ENCODE measurements at regions not wholly inside any gene's neighbourhood (a gene's known extent, or its start where the extent isn't known, plus 50 kb on each side); places are given as distances from the start of the nearest gene placed in this dataset.

GRCh38 chr7:69367780-69368179 lies 230.5 kb upstream of the AUTS2 start:
- Histone ChIP-seq H3K27ac (ENCODE audit: low read length) (no peak overlapping the region), H2AFZ (ENCODE audit: low read depth, low read length) (no peak overlapping the region), H3K9ac (ENCODE audit: low read depth, low read length) (no peak overlapping the region), H4K20me1 (ENCODE audit: insufficient read depth, low read length) (no peaks in the 10 kb centered on the region), H3K36me3 (ENCODE audit: insufficient read depth, low read length) (no peaks in the 10 kb centered on the region), H3K79me2 (ENCODE audit: insufficient read depth, low read length) (no peaks in the 10 kb centered on the region), H3K4me2 (ENCODE audit: insufficient read depth, low read length) (no peak overlapping the region), H3K27me3 (ENCODE audit: insufficient read depth, low read length, poor library complexity) (no peaks in the 10 kb centered on the region), H3K4me1 (ENCODE audit: insufficient read depth, low read length) (no peaks in the 10 kb centered on the region), H3K9me3 (ENCODE audit: insufficient read depth, low read length, severe bottlenecking) (no peaks in the 10 kb centered on the region), H3K4me3 (ENCODE audit: low read depth in 1 of 2, low read length in 2 of 2) (no peak overlapping the region)
- TF ChIP-seq EZH2 (IDR thresholded peaks at IDR 0.05; ENCODE audit: borderline replicate concordance, low read depth, low read length, severe bottlenecking) (no peak), CTCF (IDR thresholded peaks at IDR 0.05; ENCODE audit: borderline replicate concordance, extremely low read depth, low read length, poor library complexity, severe bottlenecking) (no peak)
- no peak for ATAC-seq (ENCODE audit: insufficient read depth, low read depth)
- no peak for DNase-seq

- H3K27me3 ChIP-seq (ENCODE audit: insufficient read depth, low read length, poor library complexity), result no peaks in the 10 kb centered on the region
- no peaks in the 10 kb centered on the region for H3K79me2 ChIP-seq (ENCODE audit: insufficient read depth, low read length)
- no peak overlapping the region for H3K27ac ChIP-seq (ENCODE audit: low read length)
- H3K9me3 ChIP-seq (ENCODE audit: insufficient read depth, low read length, severe bottlenecking), result no peaks in the 10 kb centered on the region
- H3K4me3 ChIP-seq (ENCODE audit: low read depth in 1 of 2, low read length in 2 of 2), result no peak overlapping the region
- no peak overlapping the region for H3K9ac ChIP-seq (ENCODE audit: low read depth, low read length)
- H3K4me2 ChIP-seq (ENCODE audit: insufficient read depth, low read length), result no peak overlapping the region
- no peaks in the 10 kb centered on the region for H3K4me1 ChIP-seq (ENCODE audit: insufficient read depth, low read length)
- no peaks in the 10 kb centered on the region for H4K20me1 ChIP-seq (ENCODE audit: insufficient read depth, low read length)
- no peak for TF ChIP-seq EZH2 (IDR thresholded peaks at IDR 0.05; ENCODE audit: borderline replicate concordance, low read depth, low read length, severe bottlenecking)
- TF ChIP-seq CTCF (IDR thresholded peaks at IDR 0.05; ENCODE audit: borderline replicate concordance, extremely low read depth, low read length, poor library complexity, severe bottlenecking), result no peak
- H2AFZ ChIP-seq (ENCODE audit: low read depth, low read length), result no peak overlapping the region
- no peaks in the 10 kb centered on the region for H3K36me3 ChIP-seq (ENCODE audit: insufficient read depth, low read length)
- ATAC-seq (ENCODE audit: insufficient read depth, low read depth), result no peak
- no peak for DNase-seq
Observed at GRCh38 chr7:69373171-69374043, 224.9 kb upstream of the AUTS2 start.

GRCh38 chr7:69374044-69374425 lies 224.2 kb upstream of the AUTS2 start:
- Histone ChIP-seq H3K36me3 (ENCODE audit: insufficient read depth, low read length) (no peaks in the 10 kb centered on the region), H3K9ac (ENCODE audit: low read depth, low read length) (no peak overlapping the region), H3K4me2 (ENCODE audit: insufficient read depth, low read length) (no peak overlapping the region), H3K27me3 (ENCODE audit: insufficient read depth, low read length, poor library complexity) (no peaks in the 10 kb centered on the region), H3K4me1 (ENCODE audit: insufficient read depth, low read length) (no peaks in the 10 kb centered on the region), H3K4me3 (ENCODE audit: low read depth in 1 of 2, low read length in 2 of 2) (no peak overlapping the region), H3K9me3 (ENCODE audit: insufficient read depth, low read length, severe bottlenecking) (no peaks in the 10 kb centered on the region), H4K20me1 (ENCODE audit: insufficient read depth, low read length) (no peaks in the 10 kb centered on the region), H3K27ac (ENCODE audit: low read length) (no peak overlapping the region), H2AFZ (ENCODE audit: low read depth, low read length) (no peak overlapping the region), H3K79me2 (ENCODE audit: insufficient read depth, low read length) (no peaks in the 10 kb centered on the region)
- TF ChIP-seq EZH2 (IDR thresholded peaks at IDR 0.05; ENCODE audit: borderline replicate concordance, low read depth, low read length, severe bottlenecking) (no peak), CTCF (IDR thresholded peaks at IDR 0.05; ENCODE audit: borderline replicate concordance, extremely low read depth, low read length, poor library complexity, severe bottlenecking) (no peak)
- DNase-seq (no peak), ATAC-seq (ENCODE audit: insufficient read depth, low read depth) (no peak)

Measured in DND-41 (cell line).